Spleen (tissue), 11 donors: ENCODE measurements at regions not wholly inside any gene's neighbourhood (a gene's known extent, or its start where the extent isn't known, plus 50 kb on each side); places are given as distances from the start of the nearest gene placed in this dataset.

Experiments
- DNase-seq: peaks from one replicate; pipeline ENCODE4 v3.0.0-alpha.2; 2020
- H3K27ac ChIP-seq, 8 donors: fragments of 200-600 bp; sonication (generic) in 7 of 8; 1 replicate in 4 of 8; 2 replicates in 4 of 8; pipeline versions ENCODE4 v1.5.0 to v1.8.0; 2016 to 2021; ENCODE audit warnings: inconsistent platforms in 4 of 8, mild to moderate bottlenecking in 4 of 8, moderate library complexity in 1 of 8
- H3K27me3 ChIP-seq, 7 donors: fragments of 200-600 bp; sonication (generic) in 6 of 7; replicated peaks in 1 of 7; 1 replicate in 4 of 7; 2 replicates in 3 of 7; pipeline versions ENCODE4 v1.5.0 to v1.8.0; 2016 to 2021; ENCODE audit warnings: inconsistent platforms in 3 of 7, mild to moderate bottlenecking in 1 of 7
- H3K36me3 ChIP-seq, 6 donors: fragments of 200-600 bp; sonication (generic) in 5 of 6; 1 replicate in 4 of 6; 2 replicates in 2 of 6; pipeline versions ENCODE4 v1.5.0 to v1.8.0; 2016 to 2021; ENCODE audit warnings: inconsistent platforms in 2 of 6
- H3K4me1 ChIP-seq, 6 donors: fragments of 200-600 bp; sonication (generic) in 5 of 6; 1 replicate in 3 of 6; 2 replicates in 3 of 6; pipeline versions ENCODE4 v1.5.0 to v1.8.0; 2016 to 2021; ENCODE audit warnings: inconsistent platforms in 3 of 6
- H3K4me3 ChIP-seq, 8 donors: fragments of 200-600 bp; sonication (generic) in 7 of 8; 1 replicate in 4 of 8; 2 replicates in 4 of 8; pipeline versions ENCODE4 v1.5.0 to v1.8.0; 2016 to 2021; ENCODE audit warnings: inconsistent platforms in 4 of 8, mild to moderate bottlenecking in 4 of 8, moderate library complexity in 2 of 8
- H3K9me3 ChIP-seq, 8 donors: fragments of 200-600 bp; sonication (generic) in 7 of 8; 1 replicate in 4 of 8; 2 replicates in 4 of 8; pipeline versions ENCODE4 v1.5.0 to v1.8.0; 2016 to 2021; ENCODE audit warnings: inconsistent platforms in 4 of 8
- POLR2A ChIP-seq, 3 donors: fragments of 450-650 bp; IDR thresholded peaks; one replicate each; pipeline ENCODE4 v1.5.1; 2017; ENCODE audit warnings: antibody characterized with exemption in 3 of 3, mild to moderate bottlenecking in 1 of 3
- POLR2AphosphoS5 ChIP-seq, 3 donors: sonication (generic); formaldehyde crosslinking; IDR thresholded peaks; one replicate each; pipeline ENCODE4 v1.5.1; 2017; ENCODE audit warnings: antibody characterized with exemption in 3 of 3
- WGBS, 5 donors: extraction: QIAGEN DNeasy Blood & Tissue Kit in 3 of 5; methylation state at CpG; one replicate each; pipeline versions ENCODE4 v1.1.5 to v1.1.7; 2013 to 2018; 5-methylcytosine and 5-hydroxymethylcytosine counted together
- intact Hi-C: fragments of 100-400 bp; cut with DNase I; formaldehyde crosslinking; loops from one replicate; pipeline ENCODE4 v1.15.0; 2023; ENCODE audit warnings: low total_unique reads
- TF ChIP-seq, protein P1 (sequence below), 11 experiments: fragments of 200-600 bp in 7 of 11; fragments of 450-650 bp in 4 of 11; sonication (generic) in 4 of 11; IDR thresholded peaks in 8 of 11; conservative IDR thresholded peaks in 3 of 11; 1 replicate in 7 of 11; 2 replicates in 4 of 11; pipeline versions ENCODE4 v1.4.0 to v1.8.0; 2016 to 2021; ENCODE audit warnings: antibody characterized with exemption in 11 of 11, inconsistent platforms in 4 of 11, mild to moderate bottlenecking in 1 of 11
- donor health status: healthy with polysubstance abuse.
- donor health status: DM: no; HTN: no; CAD: no; lungs with moderate emphysema.
- donor health status: DM: no; HTN: no; CAD: no.
- donor health status: Bipolar disorder and iron deficiency.
- donor health status: healthy.
- donor health status: DM: no; HTN: no; CAD: no.
- donor health status: DM: yes; HTN: yes; CAD: no.

DNA sequence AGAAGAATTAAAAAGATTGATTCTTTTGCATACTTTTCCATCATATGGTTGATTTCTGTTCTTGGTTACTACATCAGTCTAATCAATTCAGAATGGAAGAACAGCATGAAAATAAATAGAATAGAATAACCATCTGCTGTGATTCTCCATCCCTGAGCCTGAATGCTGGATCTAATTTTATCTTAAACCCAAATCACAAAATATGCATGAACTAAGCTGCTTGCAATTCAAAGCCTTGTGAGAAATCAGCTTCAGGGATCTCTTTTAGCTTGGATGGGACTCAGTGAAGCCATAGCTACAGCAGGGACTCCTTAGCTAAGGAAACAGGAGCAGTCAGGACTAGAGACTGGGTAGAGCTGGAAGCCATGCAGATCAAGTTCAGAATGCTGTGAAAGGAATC lies 74.1 kb downstream of the TPBG start:
- H3K36me3 ChIP-seq, result no peaks in the 10 kb centered on the region
- H3K27me3 ChIP-seq, result no peaks in the 10 kb centered on the region
- intact Hi-C loops, result no loop called here
- no peaks in the 10 kb centered on the region for H3K4me1 ChIP-seq
- H3K4me3 ChIP-seq, result no peak overlapping the region
- H3K9me3 ChIP-seq, result no peaks in the 10 kb centered on the region
- no peak for DNase-seq
- TF ChIP-seq POLR2A (IDR thresholded peaks at IDR 0.05) (no peak), POLR2AphosphoS5 (IDR thresholded peaks at IDR 0.05) (no peak)
- TF ChIP-seq, protein P1, sequence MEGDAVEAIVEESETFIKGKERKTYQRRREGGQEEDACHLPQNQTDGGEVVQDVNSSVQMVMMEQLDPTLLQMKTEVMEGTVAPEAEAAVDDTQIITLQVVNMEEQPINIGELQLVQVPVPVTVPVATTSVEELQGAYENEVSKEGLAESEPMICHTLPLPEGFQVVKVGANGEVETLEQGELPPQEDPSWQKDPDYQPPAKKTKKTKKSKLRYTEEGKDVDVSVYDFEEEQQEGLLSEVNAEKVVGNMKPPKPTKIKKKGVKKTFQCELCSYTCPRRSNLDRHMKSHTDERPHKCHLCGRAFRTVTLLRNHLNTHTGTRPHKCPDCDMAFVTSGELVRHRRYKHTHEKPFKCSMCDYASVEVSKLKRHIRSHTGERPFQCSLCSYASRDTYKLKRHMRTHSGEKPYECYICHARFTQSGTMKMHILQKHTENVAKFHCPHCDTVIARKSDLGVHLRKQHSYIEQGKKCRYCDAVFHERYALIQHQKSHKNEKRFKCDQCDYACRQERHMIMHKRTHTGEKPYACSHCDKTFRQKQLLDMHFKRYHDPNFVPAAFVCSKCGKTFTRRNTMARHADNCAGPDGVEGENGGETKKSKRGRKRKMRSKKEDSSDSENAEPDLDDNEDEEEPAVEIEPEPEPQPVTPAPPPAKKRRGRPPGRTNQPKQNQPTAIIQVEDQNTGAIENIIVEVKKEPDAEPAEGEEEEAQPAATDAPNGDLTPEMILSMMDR (IDR thresholded peaks at IDR 0.05 in 8 of 11, conservative IDR thresholded peaks at IDR 0.05 in 3 of 11), result no peak
- no peak overlapping the region for H3K27ac ChIP-seq

DNA sequence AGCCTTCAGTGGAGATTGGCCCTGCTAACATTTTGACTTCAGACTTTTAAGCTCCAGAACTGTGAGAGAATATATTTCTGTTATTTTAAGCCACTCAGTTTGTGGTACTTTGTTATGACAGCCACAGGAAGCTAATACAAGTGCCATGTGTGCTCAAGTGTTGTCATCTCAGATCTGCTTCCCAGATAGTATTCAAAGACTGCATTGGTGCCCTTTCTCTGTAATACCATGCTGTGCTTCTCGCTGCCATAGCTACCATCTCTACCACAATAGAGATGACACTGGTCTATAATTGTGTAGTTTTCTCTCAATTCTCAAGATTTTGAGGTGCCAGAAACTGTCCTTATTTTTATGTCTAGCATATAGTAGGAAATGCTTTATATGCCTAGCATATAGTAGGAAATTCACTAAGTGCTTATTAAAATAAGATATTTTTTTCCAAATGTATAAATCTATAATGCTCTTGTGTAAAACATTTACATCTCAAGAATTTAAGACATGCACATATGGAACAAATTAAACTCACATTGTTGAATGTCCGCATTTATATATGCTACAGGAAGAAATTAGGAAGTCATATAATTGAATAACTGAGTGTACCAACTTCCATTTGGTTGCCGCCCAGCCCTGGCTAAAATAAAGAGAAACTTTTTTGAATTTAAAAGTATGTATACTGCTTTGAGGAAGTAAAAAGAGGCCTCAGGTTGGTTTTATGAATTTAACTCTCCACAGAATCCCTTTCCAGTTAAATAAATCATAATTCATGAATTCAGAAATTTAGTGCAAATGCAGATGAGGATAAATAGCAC lies 77.6 kb downstream of the TPBG start:
- H3K9me3 ChIP-seq, result no peaks in the 10 kb centered on the region
- 76 to 83% (median 81%) methylated on average over 3 of the region's 3 CpGs for WGBS, 5 donors
- intact Hi-C loops, result no loop called here

DNA sequence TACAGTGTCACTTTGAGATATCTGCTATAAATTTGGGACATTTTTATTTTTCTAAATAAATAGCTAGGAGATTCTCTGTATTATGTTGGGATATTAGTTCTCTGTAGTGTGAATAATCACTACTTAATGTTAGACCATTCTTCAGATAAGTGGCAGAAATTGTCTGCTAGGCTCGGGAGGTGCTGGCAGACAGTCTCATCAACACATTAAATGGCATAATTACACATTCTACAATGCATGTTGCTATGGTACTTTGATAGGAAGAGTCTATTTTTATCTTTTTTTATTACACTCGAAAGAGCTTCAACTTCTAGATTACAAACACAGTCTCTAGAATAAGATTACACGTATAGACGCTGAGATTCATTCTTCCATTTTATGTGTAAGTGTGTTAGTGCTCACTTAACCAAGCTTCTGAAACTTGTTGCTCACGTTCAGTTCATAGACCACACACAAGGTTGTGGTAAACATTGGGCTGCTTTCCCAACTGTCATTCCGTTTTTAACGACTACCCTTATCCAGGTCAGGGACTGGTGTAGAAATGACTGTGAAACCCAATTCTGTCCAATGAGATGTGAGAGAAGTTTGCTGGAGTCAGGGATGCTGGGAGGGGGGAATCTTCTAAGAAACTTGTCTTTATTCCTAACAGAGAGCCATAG lies 78.6 kb downstream of the TPBG start:
- TF ChIP-seq POLR2AphosphoS5 (IDR thresholded peaks at IDR 0.05), result no peak
- TF ChIP-seq, protein P1 (IDR thresholded peaks at IDR 0.05 in 8 of 11, conservative IDR thresholded peaks at IDR 0.05 in 3 of 11), result no peak
- no peak for TF ChIP-seq POLR2A (IDR thresholded peaks at IDR 0.05)
- Histone ChIP-seq H3K27ac (no peak overlapping the region), H3K36me3 (no peaks in the 10 kb centered on the region), H3K4me1 (no peaks in the 10 kb centered on the region), H3K27me3 (no peaks in the 10 kb centered on the region), H3K4me3 (no peak overlapping the region), H3K9me3 (no peaks in the 10 kb centered on the region)
- 79 to 90% (median 83%) methylated on average over 7 of the region's 7 CpGs for WGBS, 5 donors
- DNase-seq, result no peak
- intact Hi-C loops, result no loop called here

More for the DNA sequence above, 77.6 kb downstream of the TPBG start:
- Histone ChIP-seq H3K27me3 (no peaks in the 10 kb centered on the region), H3K4me1 (no peaks in the 10 kb centered on the region), H3K36me3 (no peaks in the 10 kb centered on the region), H3K27ac (no peak overlapping the region), H3K4me3 (no peak overlapping the region)
- no peak for DNase-seq
- TF ChIP-seq POLR2AphosphoS5 (IDR thresholded peaks at IDR 0.05) (no peak), POLR2A (IDR thresholded peaks at IDR 0.05) (no peak)
- TF ChIP-seq, protein P1 (IDR thresholded peaks at IDR 0.05 in 8 of 11, conservative IDR thresholded peaks at IDR 0.05 in 3 of 11), result no peak

DNA sequence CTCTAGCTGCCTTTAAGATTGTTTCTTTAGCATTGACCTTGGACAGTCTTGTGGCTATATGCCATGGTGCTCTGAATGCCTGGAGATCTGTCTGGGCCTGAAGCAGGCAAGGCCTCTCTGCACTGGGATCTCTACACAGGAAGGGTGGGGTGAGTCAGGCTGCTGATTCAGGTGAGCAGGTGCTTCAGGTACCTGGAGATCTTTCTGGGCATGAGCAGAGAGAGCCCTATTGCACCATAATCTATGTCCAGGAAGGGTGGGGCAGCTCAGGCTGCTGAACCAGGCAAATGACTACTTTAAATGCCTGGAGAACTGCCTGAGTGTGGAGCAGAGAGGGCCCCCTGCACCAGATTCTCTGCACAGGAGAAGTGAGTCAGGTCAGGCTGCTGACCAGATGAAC lies 94.5 kb downstream of the TPBG start:
- DNase-seq, result no peak
- TF ChIP-seq POLR2AphosphoS5 (IDR thresholded peaks at IDR 0.05) (no peak), POLR2A (IDR thresholded peaks at IDR 0.05) (no peak)
- TF ChIP-seq, protein P1 (IDR thresholded peaks at IDR 0.05 in 8 of 11, conservative IDR thresholded peaks at IDR 0.05 in 3 of 11), result no peak
- H3K36me3 ChIP-seq, result no peaks in the 10 kb centered on the region
- no peak overlapping the region for H3K4me3 ChIP-seq
- no peaks in the 10 kb centered on the region for H3K4me1 ChIP-seq
- H3K27ac ChIP-seq, result no peak overlapping the region
- no peaks in the 10 kb centered on the region for H3K27me3 ChIP-seq
- intact Hi-C loops, result no loop called here
- H3K9me3 ChIP-seq, result peaks cover 0 to 68% (median 34%) of the 10 kb centered on the region in 8 donors
